GM12878 (cell line): ENCODE measurements at regions not wholly inside any gene's neighbourhood (a gene's known extent, or its start where the extent isn't known, plus 50 kb on each side); places are given as distances from the start of the nearest gene placed in this dataset.

Source experiments
- ATAC-seq: fragments of 200-7000 bp; cut with Tn5 transposase; 3 replicates; pipeline ENCODE4 v1.9.1; 2020; ENCODE audit warnings: mild to moderate bottlenecking, moderate library complexity
- BruUV-seq: library from RNA; stranded (reverse); fragments of 400-500 nt; replicated peaks from 2 replicates; lab custom pipeline; 2021; lab: Mats Ljungman, UMichigan
- CTCF ChIA-PET: fragments of 300-600 bp; sonication (Branson Sonifier 250); formaldehyde crosslinking; extraction: SDS; loops from one replicate; lab custom pipeline; 2021; ENCODE audit warnings: inconsistent platforms; lab: Yijun Ruan, JAX
- POLR2A ChIA-PET: fragments of 350-600 bp; formaldehyde crosslinking; extraction: SDS; loops from one replicate; lab custom pipeline; 2021; ENCODE audit warnings: inconsistent platforms; lab: Charles Lee
- RAD21 ChIA-PET: fragments of 300-600 bp; sonication (Branson Sonifier 250); formaldehyde crosslinking; loops from one replicate; lab custom pipeline; 2023; ENCODE audit warnings: antibody characterized with exemption; ENCODE audit not compliant: unreplicated experiment; lab: Charles Lee
- SMC1A ChIA-PET: fragments of 300-600 bp; sonication (Branson Sonifier 250); formaldehyde crosslinking; loops from one replicate; lab custom pipeline; 2023; ENCODE audit not compliant: unreplicated experiment, uncharacterized antibody; lab: Charles Lee
- DNase-seq: peaks from one replicate; pipeline ENCODE4 v3.0.0-alpha.2; 2011; ENCODE audit warnings: low read depth, low spot score
- FAIRE-seq: peaks from 3 replicates; lab custom pipeline; 2011; peaks lifted over from hg19 to GRCh38; lab: Jason Lieb, UNC
- H2AFZ ChIP-seq: 2 replicates; pipeline ENCODE4 v1.6.0; 2011; ENCODE audit warnings: low read depth, low read length, control low read depth; ENCODE audit not compliant: control insufficient read depth
- H3K27ac ChIP-seq: 2 replicates; pipeline ENCODE4 v1.5.1; 2011; ENCODE audit warnings: control low read depth; ENCODE audit not compliant: control insufficient read depth, insufficient read depth
- H3K27me3 ChIP-seq, 2 experiments: replicated peaks in 1 of 2; 2 replicates each; pipeline versions ENCODE4 v1.6.0 to v1.6.1; 2011; ENCODE audit warnings: low read length in 1 of 2; ENCODE audit not compliant: control insufficient read depth in 2 of 2, insufficient read depth in 2 of 2
- H3K36me3 ChIP-seq, 2 experiments: 2 replicates each; pipeline ENCODE4 v1.5.1; 2011; ENCODE audit warnings: low read length in 1 of 2; ENCODE audit not compliant: control insufficient read depth in 2 of 2, insufficient read depth in 2 of 2
- H3K4me1 ChIP-seq: 2 replicates; pipeline ENCODE4 v1.6.1; 2011; ENCODE audit warnings: mild to moderate bottlenecking, low read length, moderate library complexity, mixed read lengths; ENCODE audit not compliant: control insufficient read depth, insufficient read depth
- H3K4me2 ChIP-seq: 2 replicates; pipeline ENCODE4 v1.6.0; 2011; ENCODE audit warnings: control low read depth; ENCODE audit not compliant: control insufficient read depth, insufficient read depth
- H3K4me3 ChIP-seq: fragments of 200-600 bp; sonication (generic); 2 replicates; pipeline ENCODE4 v1.5.1; 2016
- H3K79me2 ChIP-seq: 2 replicates; pipeline ENCODE4 v1.6.0; 2011; ENCODE audit warnings: low read length; ENCODE audit not compliant: control insufficient read depth, insufficient read depth
- H3K9ac ChIP-seq: 2 replicates; pipeline ENCODE4 v1.8.0; 2011; ENCODE audit warnings: low read length, control low read depth, mixed read lengths; ENCODE audit not compliant: control insufficient read depth, insufficient read depth
- H3K9me3 ChIP-seq: replicated peaks from 3 replicates; pipeline ENCODE4 v1.5.1; 2011; ENCODE audit warnings: mild to moderate bottlenecking, low read length; ENCODE audit not compliant: control insufficient read depth, insufficient read depth
- H4K20me1 ChIP-seq: 2 replicates; pipeline ENCODE4 v1.6.0; 2011; ENCODE audit not compliant: control insufficient read depth, insufficient read depth
- BCL3 ChIP-seq: IDR thresholded peaks from 2 replicates; pipeline ENCODE4 v1.6.1; 2011; ENCODE audit warnings: borderline replicate concordance, low read depth, mild to moderate bottlenecking, moderate library complexity, low read length; ENCODE audit not compliant: insufficient read depth, poor library complexity, severe bottlenecking
- CBX3 ChIP-seq: fragments of 200-600 bp; sonication (generic); IDR thresholded peaks from 2 replicates; pipeline ENCODE4 v1.6.1; 2016; ENCODE audit warnings: low read depth, borderline replicate concordance
- CHD4 ChIP-seq: fragments of 200-600 bp; sonication (generic); IDR thresholded peaks from 2 replicates; pipeline ENCODE4 v1.6.1; 2016; ENCODE audit warnings: mild to moderate bottlenecking
- CUX1 ChIP-seq: IDR thresholded peaks from 2 replicates; pipeline ENCODE4 v1.6.1; 2012; ENCODE audit warnings: improper control_type of control experiment, low read depth, low read length; ENCODE audit not compliant: insufficient replicate concordance
- FOXK2 ChIP-seq: fragments of 450-650 bp; IDR thresholded peaks from 2 replicates; pipeline ENCODE4 v1.6.1; 2017; ENCODE audit warnings: mild to moderate bottlenecking, moderate library complexity
- HCFC1 ChIP-seq: fragments of 150-350 bp; IDR thresholded peaks from 2 replicates; pipeline ENCODE4 v1.6.1; 2014; ENCODE audit warnings: low read length
- IKZF1 ChIP-seq: fragments of 450-650 bp; conservative IDR thresholded peaks from 2 replicates; pipeline ENCODE4 v1.6.1; 2017; ENCODE audit warnings: antibody characterized with exemption, mild to moderate bottlenecking
- IRF3 ChIP-seq: fragments of 450-650 bp; IDR thresholded peaks from 2 replicates; pipeline ENCODE4 v1.6.1; 2014; ENCODE audit warnings: mild to moderate bottlenecking
- JUNB ChIP-seq: IDR thresholded peaks from 2 replicates; pipeline ENCODE4 v1.6.1; 2016; ENCODE audit warnings: antibody characterized with exemption, mild to moderate bottlenecking
- NFIC ChIP-seq: IDR thresholded peaks from 2 replicates; pipeline ENCODE4 v1.6.1; 2012; ENCODE audit warnings: low read depth, mild to moderate bottlenecking, inconsistent platforms, low read length, moderate library complexity
- NR2C2 ChIP-seq: IDR thresholded peaks from 2 replicates; pipeline ENCODE4 v1.6.1; 2011; ENCODE audit warnings: borderline replicate concordance, low read depth; ENCODE audit not compliant: control insufficient read depth, insufficient read length
- PML ChIP-seq: IDR thresholded peaks from 2 replicates; pipeline ENCODE4 v1.6.1; 2012; ENCODE audit warnings: low read length, inconsistent platforms
- RB1 ChIP-seq: fragments of 450-650 bp; formaldehyde crosslinking; IDR thresholded peaks from 2 replicates; pipeline ENCODE4 v1.6.1; 2017; ENCODE audit warnings: mild to moderate bottlenecking, borderline replicate concordance
- TAF1 ChIP-seq: IDR thresholded peaks from 2 replicates; pipeline ENCODE4 v1.6.1; 2011; ENCODE audit warnings: mild to moderate bottlenecking, low read depth, low read length, borderline replicate concordance
- ZNF207 ChIP-seq: fragments of 450-650 bp; IDR thresholded peaks from 2 replicates; pipeline ENCODE4 v1.6.1; 2014; ENCODE audit warnings: antibody characterized with exemption, mild to moderate bottlenecking, borderline replicate concordance
- WGBS: methylation state at CpG from one replicate; pipeline ENCODE4 v1.1.6; 2016; ENCODE audit warnings: low lambda C conversion rate; ENCODE audit not compliant: insufficient replicate concordance, insufficient coverage; ENCODE audit errors: missing lambda C conversion rate; 5-methylcytosine and 5-hydroxymethylcytosine counted together
- in situ Hi-C: fragments of 300-500 bp; cut with MboI; formaldehyde crosslinking; loops from 9 replicates; pipeline ENCODE4 v1.14.3; 2018; ENCODE audit warnings: mixed read lengths
- intact Hi-C: fragments of 100-400 bp; cut with micrococcal nuclease; formaldehyde crosslinking; loops from one replicate; pipeline ENCODE4 v1.14.2; 2022; ENCODE audit not compliant: unreplicated experiment

GRCh38 chr17:72425133-72425793 is 304.4 kb downstream of the SOX9 start (continued):
- TF ChIP-seq CUX1, result peak; percentile 90

GRCh38 chr17:72425794-72426168 is 305.0 kb downstream of the SOX9 start:
- intact Hi-C loops (no loop called here), in situ Hi-C loops (loop anchor here (5.0 to 10.0 kb wide), 2 partner anchors 37 to 301 kb away; partner anchors contain the start of gene SOX9)
- Histone ChIP-seq H4K20me1 (no peaks in the 10 kb centered on the region), H3K36me3 (peaks cover 0 to 2% of the 10 kb centered on the region in 2 experiments; a peak in 1 of 4 replicates), H3K4me1 (peaks cover 46% of the 10 kb centered on the region), H3K27ac (peak overlapping the region; percentile 95), H3K4me2 (peak overlapping the region; percentile 48; the same call in 1 of the 2 replicates), H3K27me3 (no peaks in the 10 kb centered on the region), H2AFZ (no peak overlapping the region), H3K9me3 (no peaks in the 10 kb centered on the region), H3K9ac (peak overlapping the region; percentile 76), H3K79me2 (peaks cover 22% of the 10 kb centered on the region), H3K4me3 (peak overlapping the region; percentile 49)
- CTCF ChIA-PET, result interaction anchor here (0.7 to 9.8 kb wide), 12 partner anchors 9 to 131 kb away, joined by 3 to 101 read pairs (median 4); no protein-coding TSS in a partner anchor
- WGBS, result 67% methylated on average over 5 of the region's 5 CpGs
- POLR2A ChIA-PET, result interaction anchor here (0.7 to 9.6 kb wide), 11 partner anchors 15 to 395 kb away, joined by 3 to 170 read pairs (median 5); partner anchors contain the start of gene SOX9
- no peak for ATAC-seq
- BruUV-seq, result TSS peak; percentile 61
- no peak for FAIRE-seq
- SMC1A ChIA-PET, result interaction anchor here (0.6 to 12.7 kb wide), 16 partner anchors 8 to 305 kb away, joined by 3 to 335 read pairs (median 6); partner anchors contain the start of gene SOX9
- RAD21 ChIA-PET, result interaction anchor here (0.7 to 11.4 kb wide), 14 partner anchors 9 to 396 kb away, joined by 3 to 361 read pairs (median 6); partner anchors contain the start of gene SOX9
- DNase-seq, result no peak
- TF ChIP-seq JUNB (no peak), HCFC1 (no peak), TAF1 (no peak), NFIC (no peak), CBX3 (no peak), RB1 (no peak), BCL3 (no peak), IKZF1 (0 out of 2 replicates have a peak, but pooled peaks have one; percentile 7), IRF3 (no peak), NR2C2 (no peak), ZNF207 (no peak), CHD4 (no peak), PML (no peak), FOXK2 (no peak)
